Psoas muscle (tissue), 7 donors: ENCODE measurements at regions not wholly inside any gene's neighbourhood (a gene's known extent, or its start where the extent isn't known, plus 50 kb on each side); places are given as distances from the start of the nearest gene placed in this dataset.

Experiments
- ATAC-seq, 4 donors: fragments of 200-7000 bp; cut with Tn5 transposase; one replicate each; pipeline ENCODE4 v1.9.1; 2020; ENCODE audit warnings: moderate library complexity in 3 of 4, mild to moderate bottlenecking in 2 of 4
- DNase-seq, 2 donors: peaks; one replicate each; pipeline ENCODE4 v3.0.0-alpha.2; 2020
- H3K27ac ChIP-seq: fragments of 200-600 bp; one replicate; pipeline ENCODE4 v1.8.0; 2022
- H3K27me3 ChIP-seq, 3 donors: fragments of 200-600 bp in 1 of 3; one replicate each; pipeline versions ENCODE4 v1.6.1 to v1.8.0; 2013 to 2022; ENCODE audit warnings: low read length in 2 of 3, mild to moderate bottlenecking in 2 of 3, moderate library complexity in 1 of 3; ENCODE audit not compliant: insufficient read depth in 3 of 3
- H3K36me3 ChIP-seq, 2 donors: fragments of 200-600 bp in 1 of 2; one replicate each; pipeline versions ENCODE4 v1.6.1 to v1.8.0; 2013 to 2022; ENCODE audit warnings: low read depth in 1 of 2, mild to moderate bottlenecking in 1 of 2, moderate library complexity in 1 of 2; ENCODE audit not compliant: insufficient read depth in 1 of 2
- H3K4me1 ChIP-seq: fragments of 200-600 bp; one replicate; pipeline ENCODE4 v1.8.0; 2022
- H3K4me3 ChIP-seq: fragments of 200-600 bp; one replicate; pipeline ENCODE4 v1.8.0; 2022; ENCODE audit warnings: mild to moderate bottlenecking
- H3K9me3 ChIP-seq: fragments of 200-600 bp; one replicate; pipeline ENCODE4 v1.8.0; 2022
- WGBS, 3 donors: extraction: QIAGEN DNeasy Blood & Tissue Kit; methylation state at CpG; one replicate each; pipeline versions ENCODE4 v1.1.6 to v1.1.7; 2013; 5-methylcytosine and 5-hydroxymethylcytosine counted together
- intact Hi-C, 2 donors: fragments of 100-400 bp; cut with DNase I; formaldehyde crosslinking; loops; one replicate each; pipeline versions ENCODE4 v1.11.0 to v1.14.2; 2022
- TF ChIP-seq, protein P1 (sequence below): fragments of 200-600 bp; IDR thresholded peaks from one replicate; pipeline ENCODE4 v1.8.0; 2022; ENCODE audit warnings: antibody characterized with exemption
- donor health status: healthy with polysubstance abuse.
- donor health status: DM: no; HTN: no; CAD: no; lungs with moderate emphysema.
- donor health status: Bipolar disorder and iron deficiency.
- donor health status: healthy.
- donor health status: DM: yes; HTN: yes; CAD: no.
- donor health status: DM: no; HTN: no; CAD: no.
- donor health status: DM: yes; HTN: yes; CAD: no.

DNA sequence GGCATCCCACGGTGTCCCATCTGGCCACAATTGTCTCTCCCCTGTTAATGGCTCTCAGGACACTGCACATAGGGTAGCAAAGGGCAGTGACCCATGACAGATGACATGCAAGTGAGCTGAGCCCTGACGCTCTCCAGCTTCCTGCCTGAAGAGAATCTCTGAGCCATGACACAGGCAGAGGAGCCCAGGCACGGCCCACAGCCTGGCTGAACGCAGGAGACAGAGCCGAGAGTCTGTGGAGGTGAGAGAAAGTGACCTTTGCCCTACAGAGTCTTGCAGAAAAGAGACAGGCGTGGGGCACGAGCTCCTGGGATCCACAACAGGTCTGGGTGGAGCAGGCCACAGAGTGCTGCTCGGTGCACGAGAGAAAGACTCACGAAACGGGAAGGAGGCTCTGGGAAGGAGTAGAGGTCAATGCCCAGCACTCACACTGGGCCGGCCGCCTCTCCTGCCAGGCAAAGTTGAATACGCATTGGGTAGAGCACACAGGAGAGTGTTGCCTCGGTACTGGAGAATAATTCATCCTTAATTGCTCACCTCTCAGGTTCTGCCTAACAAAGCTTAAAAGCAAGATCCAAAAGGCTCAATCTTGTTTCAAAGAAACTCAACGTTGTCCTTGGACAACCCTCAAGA is 90.3 kb downstream of the MRPL36 start:
- ATAC-seq (no peak), DNase-seq (no peak)
- no peaks in the 10 kb centered on the region for H3K4me1 ChIP-seq
- H3K9me3 ChIP-seq: no peaks in the 10 kb centered on the region
- H3K4me3 ChIP-seq: no peak overlapping the region
- no peak overlapping the region for H3K27ac ChIP-seq
- 41 to 47% (median 44%) methylated on average over 16 of the region's 16 CpGs for WGBS, 3 donors
- intact Hi-C loops: no loop called here
- TF ChIP-seq, protein P1, sequence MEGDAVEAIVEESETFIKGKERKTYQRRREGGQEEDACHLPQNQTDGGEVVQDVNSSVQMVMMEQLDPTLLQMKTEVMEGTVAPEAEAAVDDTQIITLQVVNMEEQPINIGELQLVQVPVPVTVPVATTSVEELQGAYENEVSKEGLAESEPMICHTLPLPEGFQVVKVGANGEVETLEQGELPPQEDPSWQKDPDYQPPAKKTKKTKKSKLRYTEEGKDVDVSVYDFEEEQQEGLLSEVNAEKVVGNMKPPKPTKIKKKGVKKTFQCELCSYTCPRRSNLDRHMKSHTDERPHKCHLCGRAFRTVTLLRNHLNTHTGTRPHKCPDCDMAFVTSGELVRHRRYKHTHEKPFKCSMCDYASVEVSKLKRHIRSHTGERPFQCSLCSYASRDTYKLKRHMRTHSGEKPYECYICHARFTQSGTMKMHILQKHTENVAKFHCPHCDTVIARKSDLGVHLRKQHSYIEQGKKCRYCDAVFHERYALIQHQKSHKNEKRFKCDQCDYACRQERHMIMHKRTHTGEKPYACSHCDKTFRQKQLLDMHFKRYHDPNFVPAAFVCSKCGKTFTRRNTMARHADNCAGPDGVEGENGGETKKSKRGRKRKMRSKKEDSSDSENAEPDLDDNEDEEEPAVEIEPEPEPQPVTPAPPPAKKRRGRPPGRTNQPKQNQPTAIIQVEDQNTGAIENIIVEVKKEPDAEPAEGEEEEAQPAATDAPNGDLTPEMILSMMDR: no peak
- H3K36me3 ChIP-seq: no peaks in the 10 kb centered on the region
- H3K27me3 ChIP-seq: peaks cover 0 to 33% (median 5%) of the 10 kb centered on the region in 3 donors

DNA sequence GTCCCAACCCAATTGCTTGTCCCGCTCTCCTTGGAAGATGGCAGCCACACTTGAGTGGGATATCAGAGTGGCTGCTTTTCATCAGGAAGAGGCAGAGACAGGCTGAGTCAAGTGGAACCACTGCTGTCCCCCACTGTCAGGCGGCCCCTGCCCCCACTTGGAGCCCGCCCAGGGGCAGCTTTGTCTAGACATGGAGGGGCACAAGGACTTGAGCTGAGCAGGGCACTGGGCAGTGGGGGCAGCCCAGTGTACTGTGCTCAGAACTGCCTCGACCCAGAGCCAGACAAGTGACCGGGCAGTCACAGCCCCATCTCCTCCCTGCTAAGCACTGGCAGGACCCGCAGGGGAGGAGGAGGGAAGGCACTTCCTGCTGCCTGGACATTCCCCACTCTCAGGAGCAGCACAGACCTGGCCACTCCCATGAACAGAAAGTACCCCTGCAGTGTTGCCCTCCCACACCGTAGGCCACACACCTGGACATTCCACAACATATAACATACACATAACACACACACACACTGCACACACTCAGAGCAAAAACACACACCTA is 91.0 kb downstream of the MRPL36 start:
- ATAC-seq (no peak), DNase-seq (no peak)
- Histone ChIP-seq H3K4me3 (no peak overlapping the region), H3K27me3 (peaks cover 0 to 33% (median 5%) of the 10 kb centered on the region in 3 donors), H3K4me1 (no peaks in the 10 kb centered on the region), H3K36me3 (no peaks in the 10 kb centered on the region), H3K9me3 (no peaks in the 10 kb centered on the region), H3K27ac (no peak overlapping the region)
- intact Hi-C loops: no loop called here
- TF ChIP-seq, protein P1: no peak
- WGBS, 3 donors: 43 to 64% (median 58%) methylated on average over 6 to 7 of the region's 7 CpGs

DNA sequence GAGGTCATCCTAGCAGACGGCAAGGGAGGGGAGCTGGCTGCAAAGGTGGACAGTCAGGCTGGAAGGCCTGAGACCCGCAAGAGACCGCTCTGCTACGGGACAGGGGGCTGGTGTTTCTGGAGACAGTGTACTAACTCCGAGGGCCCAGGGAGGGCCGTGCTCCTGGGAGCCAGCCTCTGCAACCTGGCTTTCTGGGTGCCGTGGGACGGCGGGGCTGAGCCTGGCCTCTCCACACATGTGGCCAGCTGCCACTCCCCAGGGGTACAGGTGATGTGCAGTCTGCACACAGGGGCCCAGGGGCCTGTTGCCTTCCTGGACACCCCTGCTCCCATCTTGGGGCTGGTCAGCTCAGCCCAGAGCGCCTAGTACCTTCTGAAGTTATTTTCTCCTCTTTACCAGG is 92.2 kb downstream of the MRPL36 start:
- H3K9me3 ChIP-seq: no peaks in the 10 kb centered on the region
- WGBS, 3 donors: 75 to 77% (median 77%) methylated on average over 10 of the region's 10 CpGs
- H3K4me1 ChIP-seq: no peaks in the 10 kb centered on the region
- TF ChIP-seq, protein P1: no peak
- H3K27me3 ChIP-seq: peaks cover 0 to 33% (median 5%) of the 10 kb centered on the region in 3 donors
- intact Hi-C loops: no loop called here
- DNase-seq (no peak), ATAC-seq (no peak)
- H3K27ac ChIP-seq: no peak overlapping the region
- H3K4me3 ChIP-seq: no peak overlapping the region
- no peaks in the 10 kb centered on the region for H3K36me3 ChIP-seq

DNA sequence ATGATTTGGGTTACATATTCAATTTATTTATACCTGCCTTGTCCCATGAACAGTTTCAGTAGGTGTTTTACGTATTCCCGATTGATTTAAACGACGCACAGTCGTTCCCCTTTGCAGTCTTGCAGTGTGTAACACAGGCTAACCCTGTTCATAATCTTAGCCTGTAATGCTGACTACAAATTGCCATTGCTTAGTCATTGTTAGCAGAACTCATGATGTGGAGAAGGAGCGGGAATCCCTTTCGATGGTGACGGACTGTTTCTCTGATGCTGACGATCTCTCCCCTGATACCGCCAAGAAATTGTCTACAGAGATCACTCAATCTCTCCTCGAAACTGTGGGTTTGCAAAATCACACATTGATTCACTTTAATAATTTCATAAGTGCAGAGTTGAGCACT is 93.2 kb downstream of the MRPL36 start:
- peaks cover 0 to 33% (median 7%) of the 10 kb centered on the region in 3 donors for H3K27me3 ChIP-seq
- intact Hi-C loops: no loop called here
- 77 to 86% (median 81%) methylated on average over 11 of the region's 11 CpGs for WGBS, 3 donors
- no peak overlapping the region for H3K4me3 ChIP-seq
- TF ChIP-seq, protein P1: no peak
- no peaks in the 10 kb centered on the region for H3K4me1 ChIP-seq
- DNase-seq (no peak), ATAC-seq (no peak)
- H3K9me3 ChIP-seq: no peaks in the 10 kb centered on the region
- H3K27ac ChIP-seq: no peak overlapping the region
- H3K36me3 ChIP-seq: no peaks in the 10 kb centered on the region

DNA sequence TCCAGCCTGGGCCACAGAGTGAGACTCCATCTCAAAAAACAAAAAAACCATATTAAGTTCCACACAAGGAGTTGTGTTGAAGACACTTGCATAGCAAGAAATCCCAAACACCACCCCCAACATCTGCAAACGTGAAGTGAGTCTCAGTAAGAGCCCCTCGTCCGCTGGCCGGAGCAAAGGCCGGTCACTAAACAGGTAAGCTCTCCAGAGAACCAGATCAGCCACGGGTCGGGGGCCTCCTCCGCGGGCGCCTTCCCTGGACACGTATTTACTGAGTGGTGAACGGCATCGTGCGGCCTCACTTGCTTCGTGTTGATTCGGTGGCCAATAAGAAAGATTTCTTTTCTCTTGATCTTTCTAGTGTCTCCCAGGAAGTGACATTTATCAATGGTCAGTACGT is 93.6 kb downstream of the MRPL36 start:
- ATAC-seq: no peak
- no peak overlapping the region for H3K4me3 ChIP-seq
- no peak overlapping the region for H3K27ac ChIP-seq
- H3K27me3 ChIP-seq: peaks cover 0 to 33% (median 7%) of the 10 kb centered on the region in 3 donors
- no peaks in the 10 kb centered on the region for H3K9me3 ChIP-seq
- WGBS, 3 donors: 86 to 89% (median 86%) methylated on average over 17 of the region's 17 CpGs
- no peaks in the 10 kb centered on the region for H3K36me3 ChIP-seq
- intact Hi-C loops: no loop called here
- no peak for DNase-seq
- H3K4me1 ChIP-seq: no peaks in the 10 kb centered on the region
- TF ChIP-seq, protein P1: no peak
